ENCODE measurements at regions not wholly inside any gene's neighbourhood (a gene's known extent, or its start where the extent isn't known, plus 50 kb on each side); places are given as distances from the start of the nearest gene placed in this dataset.

GRCh38 chr17:14460516-14461226 lies 159.8 kb downstream of the HS3ST3B1 start:
- H3K4me3 Mint-ChIP-seq, result no peak overlapping the region
- intact Hi-C loops (cut with micrococcal nuclease), result no loop called here
- no peak overlapping the region for H3K27ac Mint-ChIP-seq

GRCh38 chr17:14459955-14460354 lies 159.1 kb downstream of the HS3ST3B1 start:
- Histone ChIP-seq H3K27me3 (ENCODE audit: control insufficient read depth in 2 of 2, insufficient read depth in 2 of 2, low read length in 2 of 2) (no peaks in the 10 kb centered on the region), H2AFZ (ENCODE audit: insufficient read depth, low read depth, low read length, poor library complexity, severe bottlenecking) (no peak overlapping the region), H3K4me3 (replicated peaks in 1 of 3; ENCODE audit: low read depth in 2 of 3, low read length in 3 of 3) (no peak overlapping the region), H3K4me2 (replicated peaks; ENCODE audit: extremely low read depth, low read length, poor library complexity, severe bottlenecking) (no peak overlapping the region), H3K79me2 (ENCODE audit: insufficient read depth, low read length) (no peaks in the 10 kb centered on the region), H3K36me3 (replicated peaks in 1 of 2; ENCODE audit: control insufficient read depth in 1 of 2, insufficient read depth in 2 of 2, low read length in 2 of 2) (no peaks in the 10 kb centered on the region), H3K4me1 (ENCODE audit: control insufficient read depth in 1 of 2, insufficient read depth in 2 of 2, low read length in 2 of 2) (no peaks in the 10 kb centered on the region), H4K20me1 (ENCODE audit: insufficient read depth, low read length) (no peaks in the 10 kb centered on the region), H3K27ac (ENCODE audit: low read depth in 1 of 2, low read length in 2 of 2) (no peak overlapping the region), H3K9ac (ENCODE audit: insufficient read depth, low read length, poor library complexity, severe bottlenecking) (no peak overlapping the region), H3K9me3 (replicated peaks in 1 of 2; ENCODE audit: control insufficient read depth in 1 of 2, insufficient read depth in 1 of 2, low read length in 2 of 2) (peaks cover 0 to 8% of the 10 kb centered on the region in 2 donors)
- H3K4me1 Mint-ChIP-seq, result peaks cover 4% of the 10 kb centered on the region
- intact Hi-C loops (cut with micrococcal nuclease), result no loop called here
- DNase-seq, result no peak
- TF ChIP-seq CTCF (IDR thresholded peaks at IDR 0.05), result no peak
- no peak overlapping the region for H3K27ac Mint-ChIP-seq
- no peak overlapping the region for H3K4me3 Mint-ChIP-seq
- no peaks in the 10 kb centered on the region for H3K36me3 Mint-ChIP-seq
- peaks cover 0 to 1% (median 0%) of the 10 kb centered on the region in 3 donors for H3K27me3 Mint-ChIP-seq (ENCODE audit: low read depth in 3 of 3)
- H3K9me3 Mint-ChIP-seq, result peaks cover 1 to 15% (median 9%) of the 10 kb centered on the region in 7 donors
- 60% methylated on average over 1 of the region's 5 CpGs for WGBS (ENCODE audit: insufficient coverage)

More at GRCh38 chr17:14460516-14461226, 159.8 kb downstream of the HS3ST3B1 start:
- H3K27ac ChIP-seq (ENCODE audit: low read depth in 1 of 2, low read length in 2 of 2), result no peak overlapping the region
- 100% methylated on average over 1 of the region's 2 CpGs for WGBS (ENCODE audit: insufficient coverage)
- no peaks in the 10 kb centered on the region for H3K4me1 ChIP-seq (ENCODE audit: control insufficient read depth in 1 of 2, insufficient read depth in 2 of 2, low read length in 2 of 2)
- H2AFZ ChIP-seq (ENCODE audit: insufficient read depth, low read depth, low read length, poor library complexity, severe bottlenecking), result no peak overlapping the region
- Mint-ChIP-seq H3K36me3 (no peaks in the 10 kb centered on the region), H3K4me1 (peaks cover 4% of the 10 kb centered on the region), H3K27me3 (ENCODE audit: low read depth in 3 of 3) (no peaks in the 10 kb centered on the region), H3K9me3 (peaks cover 0 to 15% (median 12%) of the 10 kb centered on the region in 7 donors)
- H3K79me2 ChIP-seq (ENCODE audit: insufficient read depth, low read length), result no peaks in the 10 kb centered on the region
- no peaks in the 10 kb centered on the region for H3K36me3 ChIP-seq (replicated peaks in 1 of 2; ENCODE audit: control insufficient read depth in 1 of 2, insufficient read depth in 2 of 2, low read length in 2 of 2)
- no peak for DNase-seq
- H3K9ac ChIP-seq (ENCODE audit: insufficient read depth, low read length, poor library complexity, severe bottlenecking), result no peak overlapping the region
- no peak overlapping the region for H3K4me3 ChIP-seq (replicated peaks in 1 of 3; ENCODE audit: low read depth in 2 of 3, low read length in 3 of 3)
- H3K9me3 ChIP-seq (replicated peaks in 1 of 2; ENCODE audit: control insufficient read depth in 1 of 2, insufficient read depth in 1 of 2, low read length in 2 of 2), result peaks cover 0 to 5% of the 10 kb centered on the region in 2 donors
- H4K20me1 ChIP-seq (ENCODE audit: insufficient read depth, low read length), result no peaks in the 10 kb centered on the region
- no peaks in the 10 kb centered on the region for H3K27me3 ChIP-seq (ENCODE audit: control insufficient read depth in 2 of 2, insufficient read depth in 2 of 2, low read length in 2 of 2)
- no peak for TF ChIP-seq CTCF (IDR thresholded peaks at IDR 0.05)
- H3K4me2 ChIP-seq (replicated peaks; ENCODE audit: extremely low read depth, low read length, poor library complexity, severe bottlenecking), result no peak overlapping the region
